ENCODE measurements at regions not wholly inside any gene's neighbourhood (a gene's known extent, or its start where the extent isn't known, plus 50 kb on each side); places are given as distances from the start of the nearest gene placed in this dataset.
"Not testable (repeated sequence)": the region's sequence is repeated elsewhere in the genome, so short reads cannot be mapped to it uniquely, and the experiment has no call there.

GRCh38 chr10:121138918-121139317 is 287.8 kb downstream of the WDR11 start:
- intact Hi-C loops (cut with DNase I) = no loop called here

DNA sequence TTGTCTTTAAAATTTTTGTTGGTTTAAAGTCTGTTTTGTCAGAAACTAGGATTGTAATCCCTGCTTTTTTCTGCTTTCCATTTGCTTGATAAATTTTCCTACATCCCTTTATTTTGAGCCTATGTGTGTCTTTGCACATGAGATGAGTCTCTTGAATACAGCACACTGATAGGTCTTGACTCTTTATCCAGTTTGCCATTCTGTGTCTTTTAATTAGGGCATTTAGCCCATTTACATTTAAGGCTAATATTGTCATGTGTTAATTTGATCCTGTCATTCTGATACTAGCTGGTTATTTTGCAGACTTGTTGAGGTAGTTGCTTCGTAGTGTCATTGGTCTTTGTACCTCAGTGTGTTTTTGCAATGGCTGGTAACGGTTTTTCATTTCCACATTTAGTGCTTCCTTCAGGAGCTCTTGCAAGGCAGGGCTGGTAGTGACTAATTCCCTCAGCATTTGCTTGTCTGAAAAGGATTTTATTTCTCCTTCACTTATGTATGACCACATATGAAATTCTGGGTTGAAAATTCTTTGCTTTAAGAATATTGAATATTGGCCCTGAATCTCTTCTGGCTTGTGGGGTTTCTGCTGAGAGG is 294.7 kb downstream of the WDR11 start:
- DNase-seq; H3K36me3 ChIP-seq; H3K27me3 ChIP-seq; H3K4me1 ChIP-seq; H3K9me3 ChIP-seq; H3K4me3 ChIP-seq; H3K9ac ChIP-seq (ENCODE audit: low read depth in 2 of 2, low read length in 2 of 2); intact Hi-C loops (cut with DNase I); H3K27ac ChIP-seq: not testable (repeated sequence)

More at GRCh38 chr10:121138918-121139317, 287.8 kb downstream of the WDR11 start:
- no peak overlapping the region for H3K27ac ChIP-seq
- no peak overlapping the region for H3K9ac ChIP-seq (ENCODE audit: low read depth in 2 of 2, low read length in 2 of 2)
- no peak overlapping the region for H3K4me3 ChIP-seq
- no peaks in the 10 kb centered on the region for H3K9me3 ChIP-seq
- no peaks in the 10 kb centered on the region for H3K36me3 ChIP-seq
- no peak for TF ChIP-seq CTCF (IDR thresholded peaks at IDR 0.05)
- H3K27me3 ChIP-seq = no peaks in the 10 kb centered on the region
- no peaks in the 10 kb centered on the region for H3K4me1 ChIP-seq
- DNase-seq = no peak

- TF ChIP-seq CTCF (IDR thresholded peaks at IDR 0.05) = no peak
- Histone ChIP-seq H3K4me3 (no peak overlapping the region), H3K27ac (no peak overlapping the region), H3K36me3 (no peaks in the 10 kb centered on the region), H3K9ac (ENCODE audit: low read depth in 2 of 2, low read length in 2 of 2) (no peak overlapping the region), H3K4me1 (no peaks in the 10 kb centered on the region), H3K9me3 (no peaks in the 10 kb centered on the region), H3K27me3 (no peaks in the 10 kb centered on the region)
- DNase-seq = no peak
- intact Hi-C loops (cut with DNase I) = no loop called here
Observed at GRCh38 chr10:121148921-121149320, 297.8 kb downstream of the WDR11 start.

- no peaks in the 10 kb centered on the region for H3K36me3 ChIP-seq
- TF ChIP-seq CTCF (IDR thresholded peaks at IDR 0.05) = no peak
- no peaks in the 10 kb centered on the region for H3K4me1 ChIP-seq
- intact Hi-C loops (cut with DNase I) = no loop called here
- H3K27ac ChIP-seq = no peak overlapping the region
- no peak overlapping the region for H3K4me3 ChIP-seq
- H3K27me3 ChIP-seq = no peaks in the 10 kb centered on the region
- no peak for DNase-seq
- no peak overlapping the region for H3K9ac ChIP-seq (ENCODE audit: low read depth in 2 of 2, low read length in 2 of 2)
- H3K9me3 ChIP-seq = no peaks in the 10 kb centered on the region
Observed at GRCh38 chr10:121152033-121152432, 300.9 kb downstream of the WDR11 start.

GRCh38 chr10:121152935-121153334 is 301.8 kb downstream of the WDR11 start:
- no peaks in the 10 kb centered on the region for H3K36me3 ChIP-seq
- H3K27ac ChIP-seq = no peak overlapping the region
- intact Hi-C loops (cut with DNase I) = no loop called here
- no peak overlapping the region for H3K4me3 ChIP-seq
- no peak for DNase-seq
- H3K9me3 ChIP-seq = no peaks in the 10 kb centered on the region
- H3K27me3 ChIP-seq = no peaks in the 10 kb centered on the region
- no peaks in the 10 kb centered on the region for H3K4me1 ChIP-seq
- TF ChIP-seq CTCF (IDR thresholded peaks at IDR 0.05) = no peak
- H3K9ac ChIP-seq (ENCODE audit: low read depth in 2 of 2, low read length in 2 of 2) = no peak overlapping the region

GRCh38 chr10:121154310-121154709 is 303.1 kb downstream of the WDR11 start:
- Histone ChIP-seq H3K4me3 (no peak overlapping the region), H3K36me3 (no peaks in the 10 kb centered on the region), H3K9ac (ENCODE audit: low read depth in 2 of 2, low read length in 2 of 2) (no peak overlapping the region), H3K9me3 (no peaks in the 10 kb centered on the region), H3K4me1 (peaks cover 3% of the 10 kb centered on the region), H3K27me3 (no peaks in the 10 kb centered on the region), H3K27ac (no peak overlapping the region)
- no peak for DNase-seq
- intact Hi-C loops (cut with DNase I) = no loop called here
- no peak for TF ChIP-seq CTCF (IDR thresholded peaks at IDR 0.05)
